NCI-H1417 (cell line): ENCODE measurements at regions not wholly inside any gene's neighbourhood (a gene's known extent, or its start where the extent isn't known, plus 50 kb on each side); places are given as distances from the start of the nearest gene placed in this dataset.
"Not testable (repeated sequence)": the region's sequence is repeated elsewhere in the genome, so short reads cannot be mapped to it uniquely, and the experiment has no call there.

Experiments used
- DNase-seq, 3 experiments: peaks; one replicate each; lab custom pipeline; 2025; lab: John Stamatoyannopoulos, UW

DNA sequence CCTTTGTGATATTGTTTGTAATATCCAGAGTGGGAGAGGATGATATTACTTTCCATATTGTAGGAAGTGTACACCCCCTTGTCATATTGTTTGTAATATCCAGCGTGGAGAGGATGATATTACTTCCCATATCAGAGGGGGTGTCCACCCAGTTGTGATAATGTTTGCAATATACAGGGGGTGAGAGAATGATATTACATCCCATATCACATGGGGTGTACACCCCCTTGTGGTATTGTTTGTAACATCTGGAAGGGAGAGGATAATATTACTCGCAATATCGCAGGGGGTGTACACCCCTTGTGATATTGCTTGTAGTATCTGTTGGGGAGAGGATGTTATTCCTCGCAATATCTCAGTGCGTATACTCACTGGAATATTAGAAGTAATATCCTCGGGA, 61.5 kb downstream of the PRSS23 start:
- no peak for DNase-seq

- no peak for DNase-seq
Measured at GRCh38 chr11:86863476-86863875, 63.1 kb downstream of the PRSS23 start.

GRCh38 chr11:86865436-86865835, 65.1 kb downstream of the PRSS23 start:
- DNase-seq: no peak

GRCh38 chr11:86869531-86869930, 69.2 kb downstream of the PRSS23 start:
- no peak for DNase-seq

DNA sequence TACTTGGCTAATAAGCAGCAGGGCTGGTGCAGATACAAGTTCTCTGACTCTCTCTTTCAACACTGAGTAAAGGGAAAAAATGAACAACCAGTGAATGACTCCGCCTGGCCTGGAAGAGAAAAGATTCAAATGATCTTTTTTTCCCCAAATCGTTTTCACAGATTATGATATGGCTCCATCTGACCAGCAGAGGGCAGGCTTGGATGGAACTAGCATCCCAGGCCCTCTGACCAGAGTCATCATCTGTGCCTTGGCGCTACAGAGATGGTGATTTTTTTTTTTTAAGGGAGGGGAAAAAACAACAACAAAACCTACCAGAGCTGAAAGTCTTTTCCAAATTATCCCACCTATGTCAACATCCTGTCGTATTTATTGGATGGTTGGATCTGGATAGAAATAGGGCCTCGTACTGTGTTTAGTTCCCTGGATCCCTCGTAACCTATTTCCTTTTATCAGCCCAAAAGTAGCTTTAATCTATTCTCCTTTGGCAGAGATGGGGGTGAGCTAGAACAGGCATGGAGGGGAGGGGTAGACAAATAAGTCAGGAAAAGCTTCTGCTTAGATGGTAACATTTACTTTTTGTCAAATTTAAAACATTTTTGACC, 69.7 kb downstream of the PRSS23 start:
- DNase-seq: peak; percentile 44 to 78 (median 47)

DNA sequence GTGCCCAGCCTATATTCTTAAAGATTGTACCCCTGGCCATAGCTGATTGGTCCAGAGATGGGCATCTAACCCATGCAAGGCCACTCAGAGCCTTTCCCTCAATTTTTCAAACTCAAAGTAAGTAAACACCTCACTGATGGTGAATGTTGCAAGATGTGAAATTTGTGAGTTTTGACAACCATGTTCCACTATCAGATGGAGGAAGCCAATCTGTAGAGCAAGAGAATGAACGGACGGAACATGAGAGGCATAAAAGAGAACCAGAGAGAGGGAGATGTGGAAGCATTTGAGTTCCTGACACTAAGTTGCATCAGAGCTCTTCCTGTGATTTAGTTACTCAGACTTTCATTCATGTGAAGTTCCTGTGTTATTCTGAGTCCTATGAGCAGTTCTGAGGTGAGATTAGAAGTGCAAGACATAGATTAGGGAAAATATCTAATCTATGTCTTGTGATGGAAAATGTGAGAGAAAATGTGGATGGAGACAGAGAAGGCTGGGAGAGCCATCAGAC, 73.3 kb downstream of the PRSS23 start:
- no peak for DNase-seq

DNA sequence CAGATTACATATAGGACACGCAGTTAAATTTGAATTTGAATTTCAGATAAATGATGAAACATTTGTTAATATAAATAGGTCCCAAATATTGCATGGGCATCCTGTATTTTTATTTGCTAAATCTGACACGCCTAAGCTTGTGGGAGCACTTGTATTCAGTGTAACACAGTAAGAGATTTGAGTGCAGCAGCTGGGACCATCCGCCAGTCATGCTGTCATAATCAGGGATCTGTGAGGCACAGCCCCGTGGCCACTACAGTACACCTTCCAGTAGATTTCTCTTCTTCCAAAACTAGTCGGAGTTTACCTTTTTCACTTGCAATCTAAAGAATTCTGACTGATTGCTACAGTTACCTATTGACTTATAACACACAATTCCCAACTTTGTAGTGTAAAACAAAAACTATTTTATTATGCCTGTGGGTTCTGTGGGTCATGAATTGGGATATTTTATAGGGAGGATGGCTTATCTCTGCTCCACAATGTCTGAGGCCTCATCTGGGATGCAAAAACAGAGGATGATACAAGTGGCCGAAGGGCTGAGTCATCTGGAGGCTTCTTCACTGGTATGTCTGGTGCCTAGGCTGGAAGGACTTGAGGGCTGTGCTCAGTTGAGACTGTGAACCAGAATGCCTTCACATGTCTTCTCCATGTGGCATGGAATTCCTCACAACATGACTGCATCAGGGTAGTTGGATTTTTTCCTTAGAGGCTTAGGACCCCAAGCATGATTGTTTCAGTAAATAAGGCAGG, 74.1 kb downstream of the PRSS23 start:
- DNase-seq: no peak

DNA sequence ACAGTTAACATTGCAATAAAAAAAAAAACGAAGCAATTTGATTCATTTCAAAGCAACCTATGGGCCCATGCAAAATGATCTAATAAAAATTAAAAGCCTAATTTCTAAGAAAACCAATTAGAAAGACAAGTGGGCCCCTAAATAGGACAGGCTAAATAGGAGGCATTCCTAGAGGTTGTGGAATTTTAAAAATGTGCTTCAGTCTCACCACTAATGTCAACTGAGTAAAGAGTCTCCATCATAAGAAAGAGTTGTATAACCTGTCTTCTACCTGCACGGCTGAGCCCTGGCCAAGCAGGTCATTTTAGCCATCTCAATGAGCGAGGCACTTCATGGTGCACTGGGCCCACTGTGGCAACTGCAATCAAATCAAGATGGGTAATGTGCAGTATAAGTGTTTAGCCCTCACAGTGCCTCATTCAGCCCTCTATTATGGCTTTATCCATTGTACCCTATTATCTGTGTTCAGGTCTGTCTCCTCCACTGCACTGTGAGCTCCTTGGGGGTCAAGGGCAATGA, 76.4 kb downstream of the PRSS23 start:
- no peak for DNase-seq

GRCh38 chr11:86877503-86877902, 77.2 kb downstream of the PRSS23 start:
- DNase-seq: no peak

- not testable (repeated sequence) for DNase-seq
Measured at GRCh38 chr11:86879241-86879640, 76.0 kb downstream of the FZD4 start.

DNA sequence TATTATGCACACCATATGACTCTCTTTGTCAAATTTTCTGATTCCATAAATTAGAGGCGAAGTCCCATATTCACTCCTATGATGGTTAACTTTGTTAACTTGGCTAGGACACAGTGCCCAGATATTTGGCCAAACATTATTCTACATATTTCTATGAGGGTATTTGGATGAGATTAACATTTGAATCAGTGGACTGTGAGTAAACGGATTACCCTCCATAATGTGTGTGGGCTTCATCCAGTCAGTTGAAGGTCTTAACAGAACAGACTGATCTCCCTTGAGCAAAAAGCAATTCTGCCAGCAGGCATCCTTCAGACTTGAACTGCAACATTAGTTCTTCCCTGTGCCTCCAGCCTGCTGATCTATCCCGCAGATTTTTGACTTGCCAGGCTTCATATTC, 69.9 kb downstream of the FZD4 start:
- DNase-seq: no peak

DNA sequence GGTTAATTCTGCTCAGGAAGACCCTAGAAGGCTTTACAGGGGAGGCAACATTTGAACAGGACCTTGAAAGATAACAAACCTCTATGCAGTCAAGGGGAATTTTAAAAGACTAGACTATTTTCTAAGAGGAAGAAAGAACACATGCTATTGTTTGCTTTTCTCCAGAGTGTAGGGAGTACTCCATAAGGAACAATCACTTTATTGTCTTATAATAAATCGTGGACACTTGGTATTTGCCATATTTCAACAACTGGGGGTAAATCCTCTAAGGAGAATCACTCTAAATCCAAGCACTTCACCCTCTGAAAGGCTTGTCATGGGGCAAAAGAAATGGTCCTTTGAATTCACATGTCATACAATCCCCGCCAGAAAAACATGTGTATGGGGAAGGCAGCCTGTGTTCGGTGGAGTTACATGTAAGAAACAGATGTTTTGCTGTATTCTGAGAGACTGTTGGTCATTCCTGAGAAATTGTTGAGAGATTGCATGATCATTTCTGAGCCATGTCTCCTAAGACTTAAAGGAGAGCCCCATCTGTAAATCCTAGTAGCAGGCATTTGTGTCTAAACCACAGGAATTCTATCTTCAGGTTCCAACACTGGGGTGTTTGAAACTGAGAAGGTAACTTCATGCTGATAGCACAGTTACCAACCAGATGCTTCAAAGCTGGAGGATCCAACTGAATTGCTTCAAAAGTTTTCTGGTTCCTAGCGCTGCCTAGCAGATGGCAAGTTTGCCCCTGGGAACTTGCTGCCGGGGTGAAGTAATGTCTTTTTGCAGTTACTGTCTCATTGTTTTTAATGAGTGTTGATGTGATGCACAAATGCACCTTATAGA, 66.8 kb downstream of the FZD4 start:
- no peak for DNase-seq

DNA sequence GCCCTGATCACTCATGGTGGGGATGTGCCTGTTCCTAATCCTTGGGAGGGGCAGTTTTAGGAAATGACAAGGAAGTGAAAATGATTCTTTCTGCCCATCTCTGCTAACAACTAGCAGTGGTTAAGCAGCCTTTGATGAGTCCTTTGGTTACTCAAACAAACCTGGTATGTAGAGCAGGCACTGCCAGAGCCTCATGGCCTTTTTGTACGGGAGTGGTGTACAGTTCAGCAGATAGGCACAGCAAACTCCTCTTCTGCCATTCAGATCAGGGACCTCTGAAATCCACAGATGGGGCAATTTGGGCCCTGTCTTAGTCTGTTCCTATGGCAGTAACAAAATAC, 66.2 kb downstream of the FZD4 start:
- no peak for DNase-seq

- peak in 2 of 3 experiments; percentile 56 to 84 for DNase-seq
Measured at GRCh38 chr11:86891036-86891435, 64.2 kb downstream of the FZD4 start.

GRCh38 chr11:86893235-86893634, 62.0 kb downstream of the FZD4 start:
- DNase-seq: no peak
